Neural cell (in vitro differentiated cells): ENCODE measurements at regions not wholly inside any gene's neighbourhood (a gene's known extent, or its start where the extent isn't known, plus 50 kb on each side); places are given as distances from the start of the nearest gene placed in this dataset.

Experiments
- H2AFZ ChIP-seq: fragments of 200-600, 300-800 bp; sonication (generic), shearing (Covaris generic); 2 replicates; pipeline ENCODE4 v1.6.0; 2014; ENCODE audit warnings: low read depth, mild to moderate bottlenecking, antibody characterized with exemption, low read length, moderate library complexity
- H3F3A ChIP-seq: fragments of 200-600 bp; shearing (Covaris generic); 2 replicates; pipeline ENCODE4 v1.6.1; 2016; ENCODE audit warnings: mild to moderate bottlenecking, moderate library complexity, mixed read lengths, antibody characterized with exemption, low read length; ENCODE audit not compliant: insufficient read depth, poor library complexity, severe bottlenecking
- H3K27ac ChIP-seq: fragments of 200-600, 300-800 bp; sonication (generic), shearing (Covaris generic); 2 replicates; pipeline ENCODE4 v1.5.1; 2014; ENCODE audit warnings: mild to moderate bottlenecking, low read length, moderate library complexity
- H3K27me3 ChIP-seq: fragments of 300-800, 200-600 bp; sonication (generic), shearing (Covaris generic); 2 replicates; pipeline ENCODE4 v1.6.0; 2014; ENCODE audit warnings: mild to moderate bottlenecking, low read depth, low read length, moderate library complexity; ENCODE audit not compliant: insufficient read depth
- H3K36me3 ChIP-seq: fragments of 300-800, 200-600 bp; sonication (generic), shearing (Covaris generic); 2 replicates; pipeline ENCODE4 v1.5.1; 2014; ENCODE audit warnings: mild to moderate bottlenecking, antibody characterized with exemption, low read length, moderate library complexity; ENCODE audit not compliant: insufficient read depth
- H3K4me2 ChIP-seq: fragments of 300-800, 200-600 bp; sonication (generic), shearing (Covaris generic); 2 replicates; pipeline ENCODE4 v1.6.0; 2014; ENCODE audit warnings: mild to moderate bottlenecking, low read length
- H3K4me3 ChIP-seq: fragments of 300-800, 200-600 bp; sonication (generic), shearing (Covaris generic); 2 replicates; pipeline ENCODE4 v1.5.1; 2014; ENCODE audit warnings: mild to moderate bottlenecking, low read length, moderate library complexity
- H3K79me2 ChIP-seq: fragments of 200-600 bp; shearing (Covaris generic); replicated peaks from 2 replicates; pipeline ENCODE4 v1.6.0; 2014; ENCODE audit warnings: mild to moderate bottlenecking, low read length, moderate library complexity; ENCODE audit not compliant: insufficient read depth
- H3K9ac ChIP-seq: fragments of 300-800, 200-600 bp; sonication (generic), shearing (Covaris generic); 2 replicates; pipeline ENCODE4 v1.6.1; 2016; ENCODE audit warnings: mild to moderate bottlenecking, low read length, mixed read lengths
- H3K9me2 ChIP-seq: fragments of 200-600 bp; shearing (Covaris generic); 2 replicates; pipeline ENCODE4 v1.6.1; 2016; ENCODE audit warnings: mild to moderate bottlenecking, low read length, mixed read lengths; ENCODE audit not compliant: insufficient read depth
- H3K9me3 ChIP-seq: fragments of 200-600, 300-800 bp; sonication (generic), shearing (Covaris generic); 2 replicates; pipeline ENCODE4 v1.6.1; 2016; ENCODE audit warnings: mild to moderate bottlenecking, mixed run types, low read length, moderate library complexity, mixed read lengths
- H4K20me1 ChIP-seq: fragments of 200-600 bp; shearing (Covaris generic); 2 replicates; pipeline ENCODE4 v1.6.1; 2016; ENCODE audit warnings: mild to moderate bottlenecking, mixed run types; ENCODE audit not compliant: insufficient read depth
- EP300 ChIP-seq: fragments of 450-650 bp; conservative IDR thresholded peaks from 2 replicates; pipeline ENCODE4 v1.6.1; 2014; ENCODE audit warnings: antibody characterized with exemption, mild to moderate bottlenecking, moderate library complexity; ENCODE audit not compliant: poor library complexity, severe bottlenecking
- EZH2 ChIP-seq: fragments of 200-600, 300-800 bp; shearing (Covaris generic), sonication (generic); IDR thresholded peaks from 2 replicates; pipeline ENCODE4 v1.6.1; 2014; ENCODE audit warnings: antibody characterized with exemption, low read length, borderline replicate concordance, mild to moderate bottlenecking; ENCODE audit not compliant: insufficient read depth, poor library complexity, severe bottlenecking
- MXI1 ChIP-seq: fragments of 450-650 bp; conservative IDR thresholded peaks from 2 replicates; pipeline ENCODE4 v1.6.1; 2014; ENCODE audit warnings: antibody characterized with exemption, mild to moderate bottlenecking; ENCODE audit not compliant: poor library complexity, severe bottlenecking
- POLR2AphosphoS5 ChIP-seq: IDR thresholded peaks from 2 replicates; pipeline ENCODE4 v1.6.1; 2012
- RAD21 ChIP-seq: fragments of 450-650 bp; conservative IDR thresholded peaks from 2 replicates; pipeline ENCODE4 v1.6.1; 2014; ENCODE audit warnings: antibody characterized with exemption, mild to moderate bottlenecking, moderate library complexity
- SMC3 ChIP-seq: fragments of 450-650 bp; conservative IDR thresholded peaks from 2 replicates; pipeline ENCODE4 v1.6.1; 2014; ENCODE audit warnings: antibody characterized with exemption, mild to moderate bottlenecking, moderate library complexity; ENCODE audit not compliant: poor library complexity
- TAF1 ChIP-seq: IDR thresholded peaks from 2 replicates; pipeline ENCODE4 v1.6.1; 2012; ENCODE audit warnings: low read depth
- TF ChIP-seq, protein P1 (sequence below): fragments of 450-650 bp; IDR thresholded peaks from 2 replicates; pipeline ENCODE4 v1.5.1; 2014; ENCODE audit warnings: antibody characterized with exemption, mild to moderate bottlenecking, moderate library complexity; ENCODE audit not compliant: poor library complexity, severe bottlenecking
- TF ChIP-seq, protein P2 (sequence below): IDR thresholded peaks from 2 replicates; pipeline ENCODE4 v1.6.1; 2012; ENCODE audit warnings: borderline replicate concordance

DNA sequence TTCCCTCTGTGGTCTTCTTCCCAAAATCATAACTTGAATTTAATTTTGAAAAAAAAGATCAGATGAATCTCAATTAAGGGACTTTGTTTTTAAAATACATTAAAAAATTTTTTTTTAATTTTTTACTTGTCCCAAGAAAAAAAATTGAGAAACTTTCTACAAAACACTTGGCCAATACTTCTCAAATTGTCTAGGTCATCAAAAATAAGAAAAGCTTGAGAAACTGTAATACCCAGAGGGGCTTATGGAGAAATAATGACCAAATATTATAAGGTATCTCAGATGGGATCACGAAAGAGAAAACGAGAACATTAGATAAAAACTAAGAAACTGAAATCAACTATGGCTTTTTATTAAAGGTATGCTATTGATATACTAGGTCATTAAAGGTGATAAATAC is 835.0 kb downstream of the GATA3 start:
- Histone ChIP-seq H3K27me3 (no peaks in the 10 kb centered on the region), H3K9me2 (no peaks in the 10 kb centered on the region), H3K27ac (no peak overlapping the region), H2AFZ (no peak overlapping the region), H3K9ac (no peak overlapping the region), H3K36me3 (no peaks in the 10 kb centered on the region), H4K20me1 (no peaks in the 10 kb centered on the region), H3K4me2 (no peak overlapping the region), H3F3A (no peaks in the 10 kb centered on the region), H3K9me3 (no peaks in the 10 kb centered on the region), H3K79me2 (no peaks in the 10 kb centered on the region), H3K4me3 (no peak overlapping the region)
- TF ChIP-seq POLR2AphosphoS5 (no peak), MXI1 (no peak), EP300 (no peak), RAD21 (no peak), SMC3 (no peak), TAF1 (no peak), EZH2 (no peak)
- TF ChIP-seq, protein P1, sequence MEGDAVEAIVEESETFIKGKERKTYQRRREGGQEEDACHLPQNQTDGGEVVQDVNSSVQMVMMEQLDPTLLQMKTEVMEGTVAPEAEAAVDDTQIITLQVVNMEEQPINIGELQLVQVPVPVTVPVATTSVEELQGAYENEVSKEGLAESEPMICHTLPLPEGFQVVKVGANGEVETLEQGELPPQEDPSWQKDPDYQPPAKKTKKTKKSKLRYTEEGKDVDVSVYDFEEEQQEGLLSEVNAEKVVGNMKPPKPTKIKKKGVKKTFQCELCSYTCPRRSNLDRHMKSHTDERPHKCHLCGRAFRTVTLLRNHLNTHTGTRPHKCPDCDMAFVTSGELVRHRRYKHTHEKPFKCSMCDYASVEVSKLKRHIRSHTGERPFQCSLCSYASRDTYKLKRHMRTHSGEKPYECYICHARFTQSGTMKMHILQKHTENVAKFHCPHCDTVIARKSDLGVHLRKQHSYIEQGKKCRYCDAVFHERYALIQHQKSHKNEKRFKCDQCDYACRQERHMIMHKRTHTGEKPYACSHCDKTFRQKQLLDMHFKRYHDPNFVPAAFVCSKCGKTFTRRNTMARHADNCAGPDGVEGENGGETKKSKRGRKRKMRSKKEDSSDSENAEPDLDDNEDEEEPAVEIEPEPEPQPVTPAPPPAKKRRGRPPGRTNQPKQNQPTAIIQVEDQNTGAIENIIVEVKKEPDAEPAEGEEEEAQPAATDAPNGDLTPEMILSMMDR: no peak
- TF ChIP-seq, protein P2, sequence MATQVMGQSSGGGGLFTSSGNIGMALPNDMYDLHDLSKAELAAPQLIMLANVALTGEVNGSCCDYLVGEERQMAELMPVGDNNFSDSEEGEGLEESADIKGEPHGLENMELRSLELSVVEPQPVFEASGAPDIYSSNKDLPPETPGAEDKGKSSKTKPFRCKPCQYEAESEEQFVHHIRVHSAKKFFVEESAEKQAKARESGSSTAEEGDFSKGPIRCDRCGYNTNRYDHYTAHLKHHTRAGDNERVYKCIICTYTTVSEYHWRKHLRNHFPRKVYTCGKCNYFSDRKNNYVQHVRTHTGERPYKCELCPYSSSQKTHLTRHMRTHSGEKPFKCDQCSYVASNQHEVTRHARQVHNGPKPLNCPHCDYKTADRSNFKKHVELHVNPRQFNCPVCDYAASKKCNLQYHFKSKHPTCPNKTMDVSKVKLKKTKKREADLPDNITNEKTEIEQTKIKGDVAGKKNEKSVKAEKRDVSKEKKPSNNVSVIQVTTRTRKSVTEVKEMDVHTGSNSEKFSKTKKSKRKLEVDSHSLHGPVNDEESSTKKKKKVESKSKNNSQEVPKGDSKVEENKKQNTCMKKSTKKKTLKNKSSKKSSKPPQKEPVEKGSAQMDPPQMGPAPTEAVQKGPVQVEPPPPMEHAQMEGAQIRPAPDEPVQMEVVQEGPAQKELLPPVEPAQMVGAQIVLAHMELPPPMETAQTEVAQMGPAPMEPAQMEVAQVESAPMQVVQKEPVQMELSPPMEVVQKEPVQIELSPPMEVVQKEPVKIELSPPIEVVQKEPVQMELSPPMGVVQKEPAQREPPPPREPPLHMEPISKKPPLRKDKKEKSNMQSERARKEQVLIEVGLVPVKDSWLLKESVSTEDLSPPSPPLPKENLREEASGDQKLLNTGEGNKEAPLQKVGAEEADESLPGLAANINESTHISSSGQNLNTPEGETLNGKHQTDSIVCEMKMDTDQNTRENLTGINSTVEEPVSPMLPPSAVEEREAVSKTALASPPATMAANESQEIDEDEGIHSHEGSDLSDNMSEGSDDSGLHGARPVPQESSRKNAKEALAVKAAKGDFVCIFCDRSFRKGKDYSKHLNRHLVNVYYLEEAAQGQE: no peak

DNA sequence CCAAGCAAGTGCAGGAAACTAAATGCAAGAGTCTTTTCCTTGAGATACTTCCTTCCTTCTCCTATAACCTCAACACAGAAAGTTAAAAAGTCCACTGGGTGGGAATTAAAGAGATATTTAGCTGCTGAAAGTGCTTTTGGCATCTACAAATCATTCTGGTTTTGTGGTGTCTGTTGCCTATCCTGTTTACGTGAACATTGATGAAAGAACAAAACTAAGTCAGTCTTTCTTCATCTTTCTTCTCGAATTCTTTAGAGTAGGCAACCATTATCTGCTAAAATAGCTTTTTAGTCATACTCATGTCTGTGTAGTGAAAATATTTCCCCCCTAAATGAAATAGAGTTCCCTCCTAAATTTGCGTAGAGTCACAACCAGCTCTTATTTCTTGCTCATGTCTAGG is 838.6 kb downstream of the GATA3 start:
- TF ChIP-seq, protein P2: no peak
- TF ChIP-seq EZH2 (no peak), MXI1 (no peak), RAD21 (no peak), POLR2AphosphoS5 (no peak), EP300 (no peak), TAF1 (no peak), SMC3 (no peak)
- TF ChIP-seq, protein P1: no peak
- H3K4me3 ChIP-seq: no peak overlapping the region
- H3K4me2 ChIP-seq: no peak overlapping the region
- no peaks in the 10 kb centered on the region for H3K9me2 ChIP-seq
- no peaks in the 10 kb centered on the region for H3K9me3 ChIP-seq
- no peaks in the 10 kb centered on the region for H3K79me2 ChIP-seq
- H3K27ac ChIP-seq: no peak overlapping the region
- H4K20me1 ChIP-seq: no peaks in the 10 kb centered on the region
- H3F3A ChIP-seq: no peaks in the 10 kb centered on the region
- H3K27me3 ChIP-seq: no peaks in the 10 kb centered on the region
- H2AFZ ChIP-seq: no peak overlapping the region
- H3K36me3 ChIP-seq: no peaks in the 10 kb centered on the region
- no peak overlapping the region for H3K9ac ChIP-seq
